Neural crest cell (in vitro differentiated cells): ENCODE measurements at regions not wholly inside any gene's neighbourhood (a gene's known extent, or its start where the extent isn't known, plus 50 kb on each side); places are given as distances from the start of the nearest gene placed in this dataset.

ENCODE experiments used
- DNase-seq: peaks from one replicate; pipeline ENCODE4 v3.0.0; 2021; ENCODE audit warnings: low read depth, mixed read lengths, low spot score
- H3K27ac Mint-ChIP-seq: one replicate; pipeline ENCODE4 v1.8.0; 2021; ENCODE audit warnings: mild to moderate bottlenecking, mixed read lengths; ENCODE audit not compliant: unreplicated experiment
- H3K27me3 Mint-ChIP-seq: 2 replicates; pipeline ENCODE4 v1.8.0; 2021; ENCODE audit warnings: low read depth, mild to moderate bottlenecking, mixed read lengths
- H3K36me3 Mint-ChIP-seq: 2 replicates; pipeline ENCODE4 v1.8.0; 2021; ENCODE audit warnings: low read depth, mild to moderate bottlenecking, mixed read lengths
- H3K4me1 Mint-ChIP-seq: 2 replicates; pipeline ENCODE4 v1.8.0; 2021; ENCODE audit warnings: mixed read lengths
- H3K4me3 Mint-ChIP-seq: one replicate; pipeline ENCODE4 v1.8.0; 2021; ENCODE audit warnings: mild to moderate bottlenecking, mixed read lengths
- H3K9me3 Mint-ChIP-seq: 2 replicates; pipeline ENCODE4 v1.8.0; 2021; ENCODE audit warnings: mixed read lengths
- CTCF ChIP-seq: fragments of 200-600 bp; sonication (generic); conservative IDR thresholded peaks from 2 replicates; pipeline ENCODE4 v1.5.0; 2021; ENCODE audit warnings: antibody characterized with exemption, mild to moderate bottlenecking

- no peak for DNase-seq
- no peaks in the 10 kb centered on the region for H3K36me3 Mint-ChIP-seq
- no peak overlapping the region for H3K27ac Mint-ChIP-seq
- no peak for TF ChIP-seq CTCF
- H3K27me3 Mint-ChIP-seq = no peaks in the 10 kb centered on the region
- H3K4me1 Mint-ChIP-seq = no peaks in the 10 kb centered on the region
- H3K9me3 Mint-ChIP-seq = no peaks in the 10 kb centered on the region
- H3K4me3 Mint-ChIP-seq = no peak overlapping the region
Measured at GRCh38 chr6:137738931-137739504, 128.0 kb upstream of the TNFAIP3 start.

GRCh38 chr6:137739544-137739943 is 127.5 kb upstream of the TNFAIP3 start:
- Mint-ChIP-seq H3K4me1 (no peaks in the 10 kb centered on the region), H3K9me3 (no peaks in the 10 kb centered on the region), H3K4me3 (no peak overlapping the region), H3K36me3 (no peaks in the 10 kb centered on the region), H3K27ac (no peak overlapping the region), H3K27me3 (no peaks in the 10 kb centered on the region)
- no peak for DNase-seq
- no peak for TF ChIP-seq CTCF

GRCh38 chr6:137740091-137740755 is 126.8 kb upstream of the TNFAIP3 start:
- no peaks in the 10 kb centered on the region for H3K36me3 Mint-ChIP-seq
- H3K4me1 Mint-ChIP-seq = no peaks in the 10 kb centered on the region
- DNase-seq = no peak
- no peak for TF ChIP-seq CTCF
- no peaks in the 10 kb centered on the region for H3K9me3 Mint-ChIP-seq
- no peak overlapping the region for H3K4me3 Mint-ChIP-seq
- H3K27me3 Mint-ChIP-seq = no peaks in the 10 kb centered on the region
- no peak overlapping the region for H3K27ac Mint-ChIP-seq

- no peak for DNase-seq
- H3K27ac Mint-ChIP-seq = no peak overlapping the region
- H3K27me3 Mint-ChIP-seq = no peaks in the 10 kb centered on the region
- TF ChIP-seq CTCF = no peak
- H3K36me3 Mint-ChIP-seq = no peaks in the 10 kb centered on the region
- H3K4me3 Mint-ChIP-seq = no peak overlapping the region
- H3K9me3 Mint-ChIP-seq = no peaks in the 10 kb centered on the region
- H3K4me1 Mint-ChIP-seq = no peaks in the 10 kb centered on the region
Measured at GRCh38 chr6:137740967-137741761, 125.9 kb upstream of the TNFAIP3 start.

GRCh38 chr6:137743493-137743892 is 123.6 kb upstream of the TNFAIP3 start:
- H3K4me1 Mint-ChIP-seq = peaks cover 4% of the 10 kb centered on the region
- DNase-seq = no peak
- H3K27me3 Mint-ChIP-seq = no peaks in the 10 kb centered on the region
- H3K27ac Mint-ChIP-seq = no peak overlapping the region
- no peak overlapping the region for H3K4me3 Mint-ChIP-seq
- H3K36me3 Mint-ChIP-seq = no peaks in the 10 kb centered on the region
- no peak for TF ChIP-seq CTCF
- H3K9me3 Mint-ChIP-seq = no peaks in the 10 kb centered on the region
